ENCODE measurements at regions not wholly inside any gene's neighbourhood (a gene's known extent, or its start where the extent isn't known, plus 50 kb on each side); places are given as distances from the start of the nearest gene placed in this dataset.
"Not testable (repeated sequence)": the region's sequence is repeated elsewhere in the genome, so short reads cannot be mapped to it uniquely, and the experiment has no call there.

GRCh38 chr6:154602296-154602695 lies 91.8 kb upstream of the CNKSR3 start:
- DNase-seq (ENCODE audit: low read depth) = no peak

DNA sequence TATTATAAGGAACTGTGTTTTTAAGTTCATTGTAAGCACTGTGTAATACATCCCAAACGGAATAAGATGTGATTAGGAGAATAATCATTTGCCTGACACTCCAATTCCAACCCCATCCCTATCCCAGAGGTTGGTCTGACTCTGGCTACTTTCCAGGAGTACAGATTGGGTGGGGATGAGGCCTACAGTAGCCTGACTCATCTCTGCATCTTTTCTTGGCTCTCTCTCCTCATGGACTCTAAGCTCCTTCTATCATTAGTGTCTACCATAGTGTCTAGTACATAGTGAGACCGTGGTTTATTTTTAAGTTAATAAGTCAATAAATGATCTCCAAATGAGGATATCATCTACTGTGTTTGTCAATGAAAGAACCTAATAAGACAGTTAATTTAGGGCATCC lies 92.2 kb upstream of the CNKSR3 start:
- no peak for DNase-seq (ENCODE audit: low read depth)

GRCh38 chr6:154604119-154604518 lies 93.6 kb upstream of the CNKSR3 start:
- no peak for DNase-seq (ENCODE audit: low read depth)

DNA sequence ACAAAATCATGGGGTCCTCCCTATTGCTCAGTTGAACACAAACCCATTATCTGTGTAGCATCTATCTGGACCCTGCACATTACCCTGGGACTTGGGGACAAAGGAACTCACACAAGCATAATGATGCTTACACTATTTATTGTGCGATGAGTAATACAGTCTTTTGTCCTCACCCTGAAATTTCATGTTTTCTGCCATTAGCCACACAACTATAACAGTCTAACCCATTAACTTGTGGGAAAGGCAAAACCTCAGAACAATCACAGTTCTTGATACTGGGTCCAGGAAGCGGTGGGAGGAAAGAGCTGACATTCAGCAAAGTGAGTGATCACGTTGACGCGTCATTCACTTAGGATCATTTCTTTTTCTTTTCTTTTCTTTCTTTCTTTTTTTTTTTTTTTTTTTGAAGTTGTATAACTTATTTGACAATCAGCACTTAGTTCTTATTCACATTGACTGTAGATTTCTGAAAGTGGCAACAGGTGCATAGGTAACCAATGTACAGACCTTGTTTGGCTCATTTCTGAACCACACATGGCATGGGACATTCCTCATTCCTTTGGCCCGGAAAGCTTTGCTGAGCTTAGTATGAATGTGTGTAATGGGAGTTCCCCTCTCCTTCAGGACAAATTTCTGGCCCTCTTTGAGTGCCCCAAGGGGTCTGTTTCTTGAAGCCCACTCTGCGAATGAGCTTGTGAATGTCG lies 94.8 kb upstream of the CNKSR3 start:
- peak; percentile 8 for DNase-seq (ENCODE audit: low read depth)

GRCh38 chr6:154605882-154606370 lies 95.4 kb upstream of the CNKSR3 start:
- no peak for DNase-seq (ENCODE audit: low read depth)

DNA sequence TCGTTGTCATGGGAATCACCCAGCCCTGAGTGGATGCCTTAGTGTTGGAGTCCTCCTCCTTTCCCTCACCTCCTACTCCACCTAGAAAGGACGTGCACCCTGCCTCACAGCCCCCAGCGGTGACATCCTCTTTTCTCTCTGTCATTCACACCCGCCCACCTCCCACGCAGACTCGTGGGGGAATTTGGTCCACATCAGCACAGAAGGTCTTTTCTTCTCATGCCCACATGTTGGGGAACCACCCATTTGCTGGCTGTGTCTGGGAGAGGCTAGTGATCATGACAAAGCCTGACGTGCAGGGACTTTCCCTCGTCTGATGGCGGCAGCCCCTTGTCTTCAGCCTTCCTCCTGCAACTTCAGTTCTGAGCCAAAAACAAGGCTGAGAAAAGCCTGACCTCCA lies 96.0 kb upstream of the CNKSR3 start:
- peak; percentile 74 for DNase-seq (ENCODE audit: low read depth)

DNA sequence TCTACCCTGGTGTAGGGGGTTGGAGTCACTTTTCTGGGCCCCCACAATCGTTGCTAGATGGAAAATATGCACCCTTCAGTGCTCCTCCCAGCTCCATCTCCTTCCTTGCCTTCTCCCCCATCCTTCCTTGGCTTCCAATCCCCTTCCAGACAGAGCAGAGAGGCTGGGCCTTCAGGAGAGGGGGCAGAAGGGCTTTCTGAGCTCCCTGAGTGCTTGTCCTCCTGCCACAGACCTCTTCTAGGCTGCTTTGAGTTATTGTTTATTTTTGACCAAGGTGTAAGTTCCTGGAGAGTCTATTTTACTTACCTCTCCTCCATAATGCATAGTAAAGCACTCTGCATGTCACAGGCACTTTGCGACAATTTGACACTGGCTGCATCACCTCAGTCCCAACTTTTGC lies 96.4 kb upstream of the CNKSR3 start:
- no peak for DNase-seq (ENCODE audit: low read depth)

GRCh38 chr6:154611241-154611640 lies 100.8 kb upstream of the CNKSR3 start:
- DNase-seq (ENCODE audit: low read depth) = no peak

DNA sequence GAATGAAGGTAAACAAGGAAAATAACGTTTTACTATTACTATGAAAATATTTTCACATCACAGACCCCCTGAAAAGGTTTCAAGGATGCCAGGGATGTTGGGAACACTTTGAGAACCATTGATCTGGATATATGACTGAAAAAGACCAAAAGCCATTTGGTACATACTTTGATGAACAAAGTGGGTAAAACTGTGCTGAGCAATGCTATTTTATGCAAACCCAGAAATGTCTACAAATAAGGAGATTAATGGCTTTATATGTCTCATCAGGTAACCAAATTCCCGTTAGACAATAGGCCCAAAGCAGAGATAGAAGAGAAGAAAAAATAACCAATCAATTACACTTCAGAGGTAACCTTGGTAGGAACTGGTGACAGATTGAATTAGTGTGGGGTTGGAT lies 101.4 kb upstream of the CNKSR3 start:
- DNase-seq (ENCODE audit: low read depth) = no peak

- no peak for DNase-seq (ENCODE audit: low read depth)
These were observed 102.7 kb upstream of the CNKSR3 start for GRCh38 chr6:154613137-154613676.

GRCh38 chr6:154614101-154614500 lies 103.6 kb upstream of the CNKSR3 start:
- DNase-seq (ENCODE audit: low read depth) = no peak

GRCh38 chr6:154614641-154615040 lies 104.2 kb upstream of the CNKSR3 start:
- no peak for DNase-seq (ENCODE audit: low read depth)

- no peak for DNase-seq (ENCODE audit: low read depth)
These were observed 105.1 kb upstream of the CNKSR3 start for GRCh38 chr6:154615483-154616025.

- no peak for DNase-seq (ENCODE audit: low read depth)
These were observed 106.7 kb upstream of the CNKSR3 start for GRCh38 chr6:154617175-154617574.

DNA sequence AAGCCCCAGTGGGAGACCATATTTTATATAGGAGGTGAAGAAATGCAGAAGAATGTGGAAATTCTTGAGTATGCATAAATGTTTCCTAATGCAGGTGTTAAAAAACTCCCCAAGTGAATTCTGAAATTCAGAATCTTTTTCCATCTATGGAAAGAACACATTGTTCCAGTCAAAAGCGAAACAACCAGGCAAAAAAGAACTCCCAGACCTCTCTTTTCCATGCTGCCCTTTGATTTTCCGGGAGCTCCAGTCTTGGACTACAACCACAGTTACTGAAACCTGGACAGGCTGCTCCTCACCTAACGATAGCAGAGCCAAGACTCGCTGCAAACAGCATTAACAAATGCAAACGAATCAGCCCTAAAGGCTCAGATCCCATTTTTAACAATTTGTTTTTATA lies 108.7 kb upstream of the CNKSR3 start:
- DNase-seq (ENCODE audit: low read depth) = no peak

- no peak for DNase-seq (ENCODE audit: low read depth)
These were observed 111.2 kb upstream of the CNKSR3 start for GRCh38 chr6:154621686-154622085.

DNA sequence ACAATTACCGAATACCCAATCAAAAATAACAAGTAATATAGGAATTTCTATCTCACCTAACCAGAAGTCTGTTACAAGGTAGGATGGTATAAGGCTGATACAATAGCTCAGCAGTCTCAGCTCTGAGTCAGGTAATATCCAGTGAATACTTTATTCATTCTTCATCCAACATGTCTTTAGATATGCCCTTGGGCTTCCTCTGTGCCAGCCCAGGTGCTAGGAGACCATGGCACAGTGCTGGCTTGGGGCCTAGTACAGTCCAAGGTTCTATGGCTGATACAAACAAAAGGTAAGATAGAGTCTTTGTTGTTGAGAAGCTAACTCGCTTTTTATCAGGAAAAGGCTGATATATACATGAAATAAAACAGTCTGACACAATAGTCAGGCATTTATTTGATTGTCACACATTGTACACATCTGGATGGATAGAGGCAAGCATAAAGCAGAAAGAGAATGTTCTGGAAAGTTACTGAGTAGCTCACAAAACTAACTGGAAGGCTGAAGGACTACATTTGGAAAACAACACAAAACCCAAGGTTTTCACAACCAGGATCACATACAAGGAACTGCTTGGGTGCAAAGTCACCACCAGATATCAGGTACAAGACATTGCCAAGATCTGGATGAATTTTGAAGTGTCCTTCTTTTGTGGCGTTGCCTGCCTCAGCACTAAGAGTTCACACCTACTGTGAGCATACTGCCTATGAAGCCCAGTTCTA lies 110.4 kb upstream of the SCAF8 start:
- DNase-seq (ENCODE audit: low read depth) = no peak

DNA sequence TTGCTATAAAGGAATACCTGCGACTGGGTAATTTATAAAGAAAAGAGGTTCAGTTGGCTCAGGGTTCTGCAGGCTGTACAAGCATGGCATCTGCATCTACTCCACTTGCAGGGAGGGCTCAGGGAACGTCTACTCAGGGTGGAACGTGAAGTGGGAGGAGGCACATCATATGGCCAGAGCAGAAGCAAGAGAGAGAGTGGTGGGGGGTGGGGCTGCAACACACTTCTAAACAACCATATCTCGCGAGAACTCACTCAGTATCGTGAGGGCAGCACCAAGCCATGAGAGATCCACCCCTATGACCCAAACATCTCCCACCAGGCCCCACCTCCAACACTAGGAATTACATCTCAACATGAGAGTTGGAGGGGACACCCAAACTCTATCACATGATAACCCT lies 109.8 kb upstream of the SCAF8 start:
- DNase-seq (ENCODE audit: low read depth) = no peak

- no peak for DNase-seq (ENCODE audit: low read depth)
These were observed 109.1 kb upstream of the SCAF8 start for GRCh38 chr6:154624038-154624599.

DNA sequence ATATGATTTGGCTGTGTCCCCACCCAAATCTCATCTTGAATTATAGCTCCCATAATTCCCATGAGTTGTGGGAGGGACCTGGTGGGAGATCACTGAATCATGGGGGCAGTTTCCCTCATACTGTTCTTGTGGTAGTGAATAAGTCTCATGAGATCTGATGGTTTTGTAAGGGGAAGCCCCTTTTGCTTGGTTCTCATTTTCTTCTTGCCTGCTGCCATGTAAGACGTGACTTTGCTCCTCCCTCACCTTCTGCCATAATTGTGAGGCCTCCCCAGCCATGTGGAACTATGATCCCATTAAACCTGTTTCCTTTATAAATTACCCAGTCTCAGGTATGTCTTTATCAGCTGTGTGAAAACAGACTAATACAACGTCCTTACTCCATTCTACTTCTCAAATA lies 108.5 kb upstream of the SCAF8 start:
- not testable (repeated sequence) for DNase-seq (ENCODE audit: low read depth)

GRCh38 chr6:154625721-154626120 lies 107.5 kb upstream of the SCAF8 start:
- DNase-seq (ENCODE audit: low read depth) = no peak

DNA sequence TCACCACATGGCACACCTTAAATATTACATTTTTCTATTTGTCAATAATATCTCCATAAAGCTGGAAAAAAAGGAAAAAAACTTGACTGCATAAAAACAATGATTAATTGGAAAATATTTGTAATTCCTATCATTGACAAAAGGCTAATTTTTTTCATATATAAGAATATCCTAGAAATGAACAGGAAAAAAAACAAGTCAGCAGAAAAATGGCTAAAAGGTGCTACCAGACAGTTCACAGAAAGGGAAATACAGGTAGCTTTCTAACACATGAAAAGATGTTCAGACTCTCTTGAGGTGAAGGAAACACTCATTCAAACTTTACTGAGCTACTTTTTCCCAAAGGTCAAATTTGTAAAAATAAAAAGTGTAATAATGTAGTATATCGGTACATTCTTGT lies 104.1 kb upstream of the SCAF8 start:
- DNase-seq (ENCODE audit: low read depth) = no peak

GRCh38 chr6:154632119-154632518 lies 101.1 kb upstream of the SCAF8 start:
- no peak for DNase-seq (ENCODE audit: low read depth)

Data from activated T-cell treated with anti-CD3 and anti-CD28 coated beads for 24 hours (primary cell).